GM12891 (cell line): ENCODE measurements at regions not wholly inside any gene's neighbourhood (a gene's known extent, or its start where the extent isn't known, plus 50 kb on each side); places are given as distances from the start of the nearest gene placed in this dataset.

Source experiments
- POLR2A ChIP-seq: IDR thresholded peaks from 2 replicates; pipeline ENCODE4 v1.6.1; 2011; ENCODE audit warnings: low read depth, low read length, control low read depth
- POLR2AphosphoS5 ChIP-seq: IDR thresholded peaks from 2 replicates; pipeline ENCODE4 v1.6.1; 2011; ENCODE audit warnings: low read depth, low read length, control low read depth
- TAF1 ChIP-seq: IDR thresholded peaks from 2 replicates; pipeline ENCODE4 v1.6.1; 2011; ENCODE audit warnings: low read depth, low read length, control low read depth

DNA sequence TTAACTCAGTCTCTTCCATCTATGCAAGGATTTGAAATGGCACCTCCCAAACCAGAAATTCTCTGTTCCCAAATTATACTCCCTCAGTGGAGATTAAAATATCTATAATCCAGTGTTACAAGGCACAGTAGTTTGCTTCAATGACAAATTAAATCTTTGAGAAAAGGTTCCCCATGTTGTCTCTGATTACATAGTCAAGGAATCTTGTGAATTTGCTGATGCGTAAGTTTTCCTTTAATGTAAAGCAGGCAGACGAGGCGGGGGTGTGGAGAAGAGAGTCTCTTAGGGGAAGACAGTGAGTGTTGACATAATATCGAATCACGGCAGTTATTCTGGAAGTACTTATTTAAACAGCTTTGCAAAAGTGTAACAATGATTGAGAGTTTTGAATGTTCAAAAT, 236.4 kb upstream of the RARB start:
- TF ChIP-seq TAF1 (no peak), POLR2AphosphoS5 (no peak), POLR2A (no peak)
